CD1c-positive myeloid dendritic cell (primary cell): ENCODE measurements at regions not wholly inside any gene's neighbourhood (a gene's known extent, or its start where the extent isn't known, plus 50 kb on each side); places are given as distances from the start of the nearest gene placed in this dataset.

ENCODE experiments used
- DNase-seq: peaks from one replicate; pipeline ENCODE4 v3.0.0-alpha.2; 2016; ENCODE audit errors: extremely low spot score

GRCh38 chr5:57804007-57804444, 321.4 kb upstream of the ACTBL2 start:
- DNase-seq = no peak

- DNase-seq = no peak
These were observed 319.5 kb upstream of the ACTBL2 start for GRCh38 chr5:57802131-57802530.

DNA sequence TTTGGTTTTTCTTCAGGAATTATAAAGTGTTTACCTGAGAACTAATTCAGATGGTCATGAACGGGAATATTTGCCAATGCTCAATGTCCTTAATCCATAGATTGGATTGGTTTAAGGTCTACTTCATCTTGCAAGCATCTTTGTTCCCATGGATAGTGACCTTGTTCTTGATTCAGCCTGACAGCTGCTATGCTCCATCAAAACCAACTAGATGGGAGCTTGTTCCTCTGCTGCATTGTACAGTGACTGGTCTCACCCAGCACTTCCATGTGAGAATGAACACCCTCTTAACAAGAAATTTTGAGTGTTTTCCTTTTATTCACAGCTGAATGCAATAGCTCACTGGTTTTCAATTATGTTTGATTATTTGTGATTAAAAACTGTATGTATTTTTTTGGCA, 312.6 kb upstream of the ACTBL2 start:
- DNase-seq = no peak

DNA sequence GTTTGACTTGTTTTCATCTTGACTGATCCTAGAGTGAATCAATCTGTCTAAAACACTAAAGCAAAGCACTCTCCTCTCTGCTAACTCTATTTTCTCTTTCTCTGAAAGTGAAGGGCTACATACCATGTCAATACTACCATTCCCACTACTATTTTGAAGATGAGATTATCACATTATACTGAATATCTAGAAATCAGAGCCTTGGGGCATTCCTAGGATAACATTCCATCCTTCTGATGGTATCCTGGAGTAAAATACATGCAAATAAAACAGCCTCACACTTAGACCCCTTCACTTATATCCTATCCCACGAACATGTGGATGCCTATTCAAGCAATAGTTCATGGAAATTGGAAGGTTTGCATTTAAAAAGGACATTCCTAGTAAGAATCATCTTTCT, 309.3 kb upstream of the ACTBL2 start:
- no peak for DNase-seq

- no peak for DNase-seq
These were observed 303.3 kb upstream of the ACTBL2 start for GRCh38 chr5:57785946-57786345.

GRCh38 chr5:57784121-57784520, 301.5 kb upstream of the ACTBL2 start:
- no peak for DNase-seq

- DNase-seq = no peak
These were observed 301.1 kb upstream of the ACTBL2 start for GRCh38 chr5:57783693-57784092.

DNA sequence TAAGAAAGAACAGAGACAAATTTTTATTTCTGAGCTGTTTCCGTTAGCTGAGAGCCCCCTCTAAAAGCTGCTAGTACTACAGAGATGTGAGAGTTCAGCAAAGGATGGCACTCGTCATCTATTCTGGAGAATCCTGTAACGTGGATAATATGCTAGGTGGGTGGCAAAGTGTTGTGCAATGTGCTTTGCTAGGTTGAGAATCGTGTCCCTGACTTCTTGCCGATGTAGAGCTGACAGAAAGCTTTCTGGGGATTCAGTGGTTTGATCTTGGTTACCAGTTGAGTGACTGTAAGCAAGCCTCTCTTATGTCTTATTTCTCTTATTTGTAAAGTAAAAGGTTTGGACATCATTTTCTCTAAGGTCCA, 298.3 kb upstream of the ACTBL2 start:
- no peak for DNase-seq

- DNase-seq = no peak
These were observed 297.8 kb upstream of the ACTBL2 start for GRCh38 chr5:57780306-57780960.

- DNase-seq = peak; percentile 56
These were observed 297.0 kb upstream of the ACTBL2 start for GRCh38 chr5:57779383-57780223.

DNA sequence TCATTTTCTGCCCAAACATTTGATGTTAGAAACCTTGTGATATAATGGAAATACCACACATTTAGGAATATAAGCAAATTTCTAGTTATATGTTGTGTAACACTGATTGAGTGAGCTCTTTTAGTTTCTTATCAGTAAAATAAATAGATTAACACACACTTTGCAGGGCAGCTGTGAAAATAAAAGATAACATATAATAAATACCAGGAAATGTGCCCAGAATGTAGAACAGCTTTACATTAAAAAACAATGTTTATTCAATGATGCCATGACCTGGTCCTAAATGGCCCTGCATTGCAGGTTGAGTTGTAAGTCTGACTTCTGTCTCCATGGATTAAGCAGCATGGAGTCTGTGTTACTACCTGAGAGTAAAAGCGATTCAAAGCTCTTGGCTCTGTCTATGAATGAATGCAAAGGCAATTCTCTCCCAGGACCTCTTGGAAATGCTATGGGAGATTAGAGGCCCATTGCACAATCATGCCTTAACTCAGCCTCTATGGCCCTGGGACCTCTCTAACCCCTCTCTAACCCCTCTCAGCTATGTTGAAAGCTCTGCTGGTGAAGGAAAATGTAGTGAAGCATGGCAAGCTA, 296.0 kb upstream of the ACTBL2 start:
- DNase-seq = no peak

GRCh38 chr5:57777174-57777581, 294.6 kb upstream of the ACTBL2 start:
- DNase-seq = no peak

- DNase-seq = no peak
These were observed 293.4 kb upstream of the ACTBL2 start for GRCh38 chr5:57776035-57776434.

DNA sequence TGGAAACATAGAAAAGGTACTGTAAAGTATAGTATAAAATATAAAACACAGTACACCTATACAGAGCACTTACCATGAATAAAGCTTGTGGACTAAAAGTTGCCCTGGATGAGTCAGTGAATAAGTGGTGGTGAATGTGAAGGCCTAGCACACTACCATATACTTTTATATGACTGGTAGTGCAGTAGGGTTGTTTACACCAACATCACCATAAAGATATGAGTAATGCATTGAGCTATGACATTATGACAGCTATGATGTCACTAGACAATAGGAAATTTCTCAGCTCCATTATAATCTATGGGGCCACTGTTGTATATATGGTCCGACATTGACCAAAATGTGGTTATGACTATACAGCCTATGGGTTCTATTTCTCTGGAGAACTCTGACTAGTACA, 291.8 kb upstream of the ACTBL2 start:
- DNase-seq = no peak

GRCh38 chr5:57772512-57772911, 289.9 kb upstream of the ACTBL2 start:
- no peak for DNase-seq

DNA sequence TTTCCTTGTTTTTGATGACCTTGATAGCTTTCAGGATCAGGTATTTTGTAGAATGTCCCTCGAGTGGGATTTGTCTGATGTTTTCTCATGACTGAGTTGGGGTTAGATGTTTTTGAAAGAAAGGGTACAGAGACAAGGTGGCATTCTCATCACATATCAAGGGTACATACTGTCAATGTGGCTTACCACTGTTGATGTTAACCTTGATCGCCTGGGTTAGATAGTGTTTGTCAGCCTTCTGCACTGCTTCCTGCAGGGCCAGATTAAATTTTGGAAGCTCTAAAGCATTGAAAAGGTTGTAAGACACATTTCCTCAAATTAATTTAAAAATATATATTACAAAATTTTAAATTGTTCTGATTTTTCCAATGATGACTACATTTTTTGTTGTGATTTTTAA, 287.4 kb upstream of the ACTBL2 start:
- DNase-seq = no peak

DNA sequence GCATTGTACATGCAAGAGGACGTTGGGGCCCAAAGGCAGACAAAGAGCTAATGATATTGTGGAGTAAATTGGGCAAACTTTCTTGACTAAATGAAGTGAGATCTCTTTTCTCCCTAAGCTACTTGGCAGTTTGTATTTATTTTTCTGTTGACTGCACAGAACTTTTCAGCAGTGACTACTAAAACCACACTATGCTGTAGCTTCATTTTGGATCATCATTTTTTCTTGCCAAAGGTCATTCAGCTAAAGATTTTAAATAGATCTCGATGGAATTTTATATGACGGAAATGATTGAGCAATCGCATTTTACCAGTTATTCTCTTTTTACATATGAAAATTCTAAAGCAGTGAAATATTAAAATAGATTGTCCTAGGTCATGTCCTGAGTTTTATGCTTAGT, 286.1 kb upstream of the ACTBL2 start:
- DNase-seq = no peak

DNA sequence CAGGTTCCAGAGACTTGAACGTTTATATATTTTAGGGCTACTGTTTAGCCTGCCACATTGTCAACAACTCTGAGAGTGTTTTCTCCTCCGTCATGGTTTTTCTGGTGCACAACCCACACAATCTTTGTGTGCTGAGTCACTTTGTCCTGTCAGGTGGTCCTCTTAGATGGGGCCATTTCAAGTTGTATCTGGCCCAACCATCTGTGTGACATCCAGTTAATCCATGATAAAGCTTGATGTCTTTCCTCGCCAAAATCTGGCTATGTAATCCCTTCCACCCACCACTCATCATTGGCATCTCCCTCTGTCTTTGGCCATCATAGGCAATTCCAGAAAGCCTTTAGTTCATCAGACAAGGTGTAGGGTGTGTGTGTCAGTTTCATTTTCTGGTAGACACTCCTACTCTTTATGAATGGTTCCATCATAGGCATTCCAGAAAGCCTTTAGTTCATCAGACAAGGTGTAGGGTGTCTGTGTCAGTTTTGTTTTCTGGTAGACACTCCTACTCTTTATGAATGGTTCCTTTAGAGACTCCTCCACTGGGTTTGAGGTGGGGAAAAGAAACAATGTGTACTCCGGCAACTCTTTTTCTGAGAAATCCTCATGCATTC, 282.0 kb upstream of the ACTBL2 start:
- no peak for DNase-seq

DNA sequence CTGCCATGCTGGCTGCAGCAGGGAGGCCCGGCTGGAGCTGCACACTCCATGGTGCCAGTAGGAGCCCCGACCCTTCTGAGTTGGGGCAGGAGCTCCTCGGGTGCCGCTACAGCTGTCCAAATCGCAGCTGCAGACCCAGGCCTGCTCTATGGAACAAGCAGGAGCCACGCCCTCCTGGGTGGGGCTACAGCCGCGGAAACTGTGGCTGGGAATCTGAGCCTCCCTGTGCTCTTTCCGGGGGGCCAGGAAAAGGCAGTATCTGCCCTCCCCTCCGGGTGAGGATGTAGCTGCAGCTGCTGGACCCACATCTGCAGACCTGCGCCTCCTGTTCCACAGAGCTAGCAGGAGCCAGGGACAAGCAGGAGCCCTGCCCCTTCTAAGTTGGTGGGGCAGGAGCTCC, 278.9 kb upstream of the ACTBL2 start:
- DNase-seq = no peak

DNA sequence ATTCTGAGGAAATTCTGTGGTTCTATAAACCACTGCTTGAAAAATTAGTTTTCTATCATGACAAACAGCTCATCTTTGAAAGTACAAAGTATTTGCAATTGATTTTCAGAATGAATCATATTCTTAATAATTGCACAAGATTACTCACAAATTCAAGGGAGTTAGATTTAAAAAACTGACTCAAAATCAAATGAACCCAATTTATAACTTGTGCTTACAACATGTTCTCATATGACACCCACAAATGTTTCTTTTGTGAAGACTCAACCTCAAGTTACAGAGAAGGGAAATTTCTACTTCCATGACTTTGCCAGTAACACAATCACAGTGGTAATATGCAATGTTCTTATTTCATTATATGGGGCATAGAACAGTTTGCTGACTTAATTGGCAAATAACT, 272.0 kb upstream of the ACTBL2 start:
- no peak for DNase-seq

DNA sequence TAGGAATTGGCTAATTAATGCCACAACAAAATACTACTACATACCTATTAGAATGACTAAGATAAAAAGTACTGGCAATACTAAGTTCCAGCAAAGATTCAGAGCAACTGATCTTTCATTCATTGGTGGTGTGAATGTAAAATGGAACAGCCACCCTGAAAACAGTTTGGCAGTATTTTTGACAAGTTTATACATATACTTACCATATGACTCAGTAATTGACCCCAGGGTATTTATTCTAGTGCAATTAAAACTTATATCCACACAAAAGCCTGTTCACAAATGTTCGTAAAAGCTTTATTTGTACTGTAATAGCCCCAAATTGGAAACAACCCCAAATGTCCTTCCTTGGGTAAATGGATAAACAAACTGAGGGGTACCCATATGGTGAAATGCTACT, 270.8 kb upstream of the ACTBL2 start:
- DNase-seq = no peak

DNA sequence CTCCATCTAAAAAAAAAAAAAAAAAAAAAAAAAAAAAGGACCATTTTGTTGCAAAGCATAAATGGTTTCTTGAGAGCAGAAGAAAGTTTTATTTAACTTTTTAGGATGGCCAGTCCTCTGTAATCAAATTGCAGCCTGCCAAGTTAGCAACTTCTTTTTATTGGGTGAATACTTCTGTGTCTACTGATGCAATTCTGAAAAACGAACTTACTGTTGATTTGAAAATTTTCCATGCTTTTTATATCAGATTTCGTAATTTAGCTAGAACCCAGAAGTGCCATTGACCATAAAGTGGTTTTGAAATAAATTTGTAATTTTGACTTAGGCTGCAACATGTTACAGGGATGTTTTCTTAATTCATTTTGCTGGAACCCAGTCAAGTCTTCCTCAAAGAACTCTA, 269.1 kb upstream of the ACTBL2 start:
- no peak for DNase-seq

GRCh38 chr5:57750891-57751290, 268.3 kb upstream of the ACTBL2 start:
- no peak for DNase-seq
